H1 (cell line): ENCODE measurements at regions not wholly inside any gene's neighbourhood (a gene's known extent, or its start where the extent isn't known, plus 50 kb on each side); places are given as distances from the start of the nearest gene placed in this dataset.

Source experiments
- CTCF ChIA-PET: fragments of 300-600 bp; sonication (Branson Sonifier 250); formaldehyde crosslinking; loops from one replicate; lab custom pipeline; 2021; ENCODE audit not compliant: partially characterized antibody; lab: Charles Lee
- POLR2A ChIA-PET: fragments of 300-600 bp; sonication (Branson Sonifier 250); formaldehyde crosslinking; loops from one replicate; lab custom pipeline; 2021; ENCODE audit warnings: inconsistent platforms; ENCODE audit not compliant: partially characterized antibody; lab: Charles Lee
- DNase-seq, 2 experiments: peaks; one replicate each; pipeline versions ENCODE4 v3.0.0 to v3.0.0-alpha.2; 2010 to 2022; ENCODE audit warnings: low spot score in 2 of 2, low read depth in 1 of 2, mixed read lengths in 1 of 2
- FAIRE-seq: peaks from 2 replicates; lab custom pipeline; 2011; peaks lifted over from hg19 to GRCh38; lab: Jason Lieb, UNC
- H2AFZ ChIP-seq: 2 replicates; pipeline ENCODE4 v1.8.1; 2012; ENCODE audit warnings: low read length, inconsistent platforms
- H2AK5ac ChIP-seq: 2 replicates; pipeline ENCODE4 v1.6.1; 2013; ENCODE audit warnings: low read depth, low read length
- H2BK120ac ChIP-seq: replicated peaks from 2 replicates; pipeline ENCODE3; 2013; ENCODE audit warnings: low read depth, low read length, inconsistent platforms
- H2BK12ac ChIP-seq: 2 replicates; pipeline ENCODE4 v1.6.1; 2013; ENCODE audit warnings: low read depth, low read length
- H2BK15ac ChIP-seq: 2 replicates; pipeline ENCODE4 v1.6.1; 2013; ENCODE audit warnings: low read length
- H2BK20ac ChIP-seq: 2 replicates; pipeline ENCODE4 v1.6.1; 2013; ENCODE audit warnings: low read length
- H2BK5ac ChIP-seq: 2 replicates; pipeline ENCODE4 v1.6.1; 2013; ENCODE audit warnings: low read depth, low read length
- H3K14ac ChIP-seq: 2 replicates; pipeline ENCODE4 v1.6.1; 2013; ENCODE audit warnings: inconsistent platforms; ENCODE audit not compliant: insufficient read length
- H3K18ac ChIP-seq: 2 replicates; pipeline ENCODE4 v1.6.1; 2013; ENCODE audit warnings: low read length; ENCODE audit errors: extremely low read depth
- H3K23ac ChIP-seq: 2 replicates; pipeline ENCODE4 v1.6.1; 2013; ENCODE audit warnings: inconsistent platforms; ENCODE audit not compliant: insufficient read length
- H3K23me2 ChIP-seq: 2 replicates; pipeline ENCODE4 v1.6.1; 2013; ENCODE audit warnings: low read depth, low read length
- H3K27ac ChIP-seq: 2 replicates; pipeline ENCODE4 v1.6.1; 2011; ENCODE audit warnings: low read depth, low read length, inconsistent platforms
- H3K27me3 ChIP-seq, 4 experiments: replicated peaks in 1 of 4; 1 replicate in 1 of 4; 2 replicates in 3 of 4; pipeline versions ENCODE4 v1.6.1 to v1.8.1; 2011 to 2013; ENCODE audit warnings: low read length in 3 of 4, mild to moderate bottlenecking in 3 of 4, inconsistent platforms in 2 of 4, mixed read lengths in 2 of 4, moderate library complexity in 1 of 4; ENCODE audit not compliant: control insufficient read depth in 3 of 4, insufficient read depth in 3 of 4; ENCODE audit errors: extremely low read depth in 1 of 4
- H3K36me3 ChIP-seq, 4 experiments: 2 replicates each; pipeline versions ENCODE4 v1.6.1 to v1.8.1; 2011 to 2013; ENCODE audit warnings: mild to moderate bottlenecking in 4 of 4, low read length in 3 of 4, moderate library complexity in 2 of 4, control low read depth in 1 of 4, inconsistent platforms in 1 of 4; ENCODE audit not compliant: insufficient read depth in 4 of 4, control insufficient read depth in 2 of 4
- H3K4ac ChIP-seq: replicated peaks from 2 replicates; pipeline ENCODE3; 2013; ENCODE audit warnings: low read length, low read depth, mixed read lengths, inconsistent platforms; ENCODE audit not compliant: insufficient read length
- H3K4me1 ChIP-seq, 4 experiments: replicated peaks in 1 of 4; 1 replicate in 1 of 4; 2 replicates in 3 of 4; pipeline versions ENCODE4 v1.6.1 to v1.8.1; 2011 to 2013; ENCODE audit warnings: low read length in 3 of 4, inconsistent platforms in 2 of 4, mixed read lengths in 1 of 4; ENCODE audit not compliant: insufficient read depth in 4 of 4, control insufficient read depth in 3 of 4
- H3K4me2 ChIP-seq, 2 experiments: 2 replicates each; pipeline versions ENCODE4 v1.6.1 to v1.8.1; 2011 to 2013; ENCODE audit warnings: low read depth in 2 of 2, low read length in 2 of 2, control low read depth in 1 of 2, inconsistent platforms in 1 of 2, mild to moderate bottlenecking in 1 of 2; ENCODE audit not compliant: insufficient read depth in 1 of 2
- H3K4me3 ChIP-seq, 4 experiments: fragments of 200-600, 300-600 bp in 1 of 4; sonication (generic), shearing (Covaris generic), sonication (Bioruptor Twin) in 1 of 4; 2 replicates each; pipeline versions ENCODE4 v1.5.1 to v1.8.1; 2011 to 2016; ENCODE audit warnings: low read length in 4 of 4, low read depth in 3 of 4, control low read depth in 2 of 4, inconsistent platforms in 2 of 4, mild to moderate bottlenecking in 2 of 4, mixed read lengths in 1 of 4, moderate library complexity in 1 of 4; ENCODE audit not compliant: insufficient read depth in 2 of 4; ENCODE audit errors: extremely low read depth in 1 of 4
- H3K56ac ChIP-seq: replicated peaks from 2 replicates; pipeline ENCODE3; 2013; ENCODE audit warnings: low read depth, mild to moderate bottlenecking, mixed read lengths, low read length, inconsistent platforms; ENCODE audit not compliant: insufficient read length
- H3K79me1 ChIP-seq: 2 replicates; pipeline ENCODE4 v1.6.1; 2013; ENCODE audit warnings: low read depth, low read length, control low read depth
- H3K79me2 ChIP-seq, 2 experiments: 2 replicates each; pipeline versions ENCODE4 v1.6.1 to v1.8.1; 2012 to 2013; ENCODE audit warnings: low read length in 2 of 2, mild to moderate bottlenecking in 2 of 2, inconsistent platforms in 1 of 2; ENCODE audit not compliant: insufficient read depth in 2 of 2, control insufficient read depth in 1 of 2
- H3K9ac ChIP-seq, 4 experiments: replicated peaks in 1 of 4; 1 replicate in 1 of 4; 2 replicates in 3 of 4; pipeline versions ENCODE4 v1.6.1 to v1.8.1; 2011 to 2013; ENCODE audit warnings: low read depth in 3 of 4, low read length in 3 of 4, control low read depth in 2 of 4, mild to moderate bottlenecking in 2 of 4, moderate library complexity in 2 of 4, inconsistent platforms in 1 of 4; ENCODE audit errors: extremely low read depth in 1 of 4
- H3K9me3 ChIP-seq, 2 experiments: 2 replicates each; pipeline versions ENCODE4 v1.6.1 to v1.8.1; 2012 to 2013; ENCODE audit warnings: mild to moderate bottlenecking in 2 of 2, moderate library complexity in 2 of 2, control low read depth in 1 of 2, inconsistent platforms in 1 of 2, low read depth in 1 of 2, low read length in 1 of 2, mixed read lengths in 1 of 2; ENCODE audit not compliant: insufficient read depth in 2 of 2
- H4K20me1 ChIP-seq, 2 experiments: replicated peaks in 1 of 2; 2 replicates each; pipeline versions ENCODE3 to v1.8.1; 2011 to 2013; ENCODE audit warnings: inconsistent platforms in 2 of 2, low read length in 2 of 2, mild to moderate bottlenecking in 1 of 2; ENCODE audit not compliant: insufficient read depth in 2 of 2, control insufficient read depth in 1 of 2
- H4K5ac ChIP-seq: 2 replicates; pipeline ENCODE4 v1.6.1; 2013; ENCODE audit warnings: low read length, low read depth, mixed read lengths, inconsistent platforms; ENCODE audit not compliant: insufficient read length
- H4K8ac ChIP-seq: 2 replicates; pipeline ENCODE4 v1.8.0; 2013; ENCODE audit warnings: mild to moderate bottlenecking, moderate library complexity, low read length, inconsistent platforms; ENCODE audit not compliant: insufficient read depth; ENCODE audit errors: extremely low read depth
- H4K91ac ChIP-seq: replicated peaks from 2 replicates; pipeline ENCODE3; 2013; ENCODE audit warnings: low read length, mixed read lengths, inconsistent platforms; ENCODE audit not compliant: insufficient read length
- BRCA1 ChIP-seq: IDR thresholded peaks from 2 replicates; pipeline ENCODE4 v1.6.1; 2012; ENCODE audit warnings: low read depth, low read length, improper control_type of control experiment
- CEBPB ChIP-seq: IDR thresholded peaks from 2 replicates; pipeline ENCODE4 v1.6.1; 2012; ENCODE audit warnings: low read depth, low read length
- HDAC6 ChIP-seq: IDR thresholded peaks from one replicate; pipeline ENCODE4 v1.7.1; 2012; ENCODE audit warnings: low read depth, mild to moderate bottlenecking, inconsistent platforms, low read length, moderate library complexity
- MAFK ChIP-seq: IDR thresholded peaks from 2 replicates; pipeline ENCODE4 v1.6.1; 2012; ENCODE audit warnings: low read depth, mild to moderate bottlenecking, improper control_type of control experiment, low read length
- RBBP5 ChIP-seq: IDR thresholded peaks from 2 replicates; pipeline ENCODE4 v1.7.1; 2012; ENCODE audit warnings: low read depth, mild to moderate bottlenecking, inconsistent platforms, low read length, moderate library complexity, borderline replicate concordance
- RNF2 ChIP-seq: fragments of 200-900, 300-1000 bp; sonication (generic); IDR thresholded peaks from 2 replicates; pipeline ENCODE4 v1.7.1; 2016; ENCODE audit warnings: borderline replicate concordance, low read depth, mild to moderate bottlenecking, antibody characterized with exemption, low read length; ENCODE audit not compliant: poor library complexity, severe bottlenecking; ENCODE audit errors: missing control alignments
- SAP30 ChIP-seq: fragments of 300-600 bp; sonication (generic); IDR thresholded peaks from 2 replicates; pipeline ENCODE4 v1.7.1; 2012; ENCODE audit warnings: low read length, moderate library complexity, mild to moderate bottlenecking, inconsistent platforms; ENCODE audit not compliant: insufficient read depth, insufficient replicate concordance
- SRF ChIP-seq: IDR thresholded peaks from 2 replicates; pipeline ENCODE4 v1.6.1; 2011; ENCODE audit warnings: mild to moderate bottlenecking, low read depth, low read length, moderate library complexity
- whole genome bisulfite sequencing, 2 experiments: shearing (Covaris generic) in 1 of 2; methylation state at CpG; one replicate each; pipeline versions ENCODE4 v1.1.6 to v1.1.7; 2013 to 2015; ENCODE audit warnings: low lambda C conversion rate in 2 of 2, mixed read lengths in 2 of 2, inconsistent platforms in 1 of 2, low coverage in 1 of 2, missing lambda C conversion rate in 1 of 2; ENCODE audit not compliant: insufficient replicate concordance in 2 of 2, insufficient coverage in 1 of 2, insufficient read length in 1 of 2; ENCODE audit errors: extremely low coverage in 1 of 2, missing lambda C conversion rate in 1 of 2; 5-methylcytosine and 5-hydroxymethylcytosine counted together

GRCh38 chr2:149872638-149873150 lies 285.1 kb upstream of the MMADHC start:
- 85% methylated on average over 2 of the region's 2 CpGs; no CpG with 5 or more reads in 1 of the 2 experiments for WGBS, 2 experiments
- Histone ChIP-seq H3K9me3 (0 out of 4 replicates have a peak, but pooled peaks cover 0 to 3% of the 10 kb centered on the region in 2 experiments), H3K36me3 (no peaks in the 10 kb centered on the region), H3K23me2 (no peaks in the 10 kb centered on the region), H3K27ac (no peak overlapping the region), H3K56ac (no peak overlapping the region), H3K23ac (no peak overlapping the region), H2AFZ (no peak overlapping the region), H4K5ac (no peak overlapping the region), H3K79me2 (no peaks in the 10 kb centered on the region), H3K14ac (no peak overlapping the region), H3K18ac (no peak overlapping the region), H3K9ac (no peak overlapping the region), H2AK5ac (no peak overlapping the region), H3K79me1 (no peaks in the 10 kb centered on the region), H2BK120ac (no peak overlapping the region), H4K91ac (no peak overlapping the region), H4K8ac (no peak overlapping the region), H3K4me3 (no peak overlapping the region), H4K20me1 (no peaks in the 10 kb centered on the region), H2BK20ac (no peak overlapping the region), H2BK5ac (no peak overlapping the region), H2BK12ac (no peak overlapping the region), H3K27me3 (no peaks in the 10 kb centered on the region), H3K4me2 (no peak overlapping the region), H3K4me1 (no peaks in the 10 kb centered on the region), H2BK15ac (no peak overlapping the region), H3K4ac (no peak overlapping the region)
- CTCF ChIA-PET: no interaction called here
- POLR2A ChIA-PET: no interaction called here
- DNase-seq: no peak
- no peak for FAIRE-seq
- TF ChIP-seq HDAC6: no peak
- TF ChIP-seq SAP30: no peak
- TF ChIP-seq MAFK: no peak
- no peak for TF ChIP-seq RBBP5
- TF ChIP-seq RNF2: no peak
- no peak for TF ChIP-seq CEBPB
- TF ChIP-seq BRCA1: no peak
- TF ChIP-seq SRF: no peak
